Activated T-helper 1 cell treated with anti-CD3 and anti-CD28 coated beads, Interleukin-12 subunit alpha, Interleukin-12 subunit beta, Interleukin-2, Interleukin-4 antibody, amounts not matched to agents 30 ng/mL and 10 ng/mL and 1 ng/mL, durations not matched to agents 14 hours and 24 hours and 36 hours (primary cell): ENCODE measurements at regions not wholly inside any gene's neighbourhood (a gene's known extent, or its start where the extent isn't known, plus 50 kb on each side); places are given as distances from the start of the nearest gene placed in this dataset.

Experiments used
- DNase-seq: peaks from one replicate; pipeline ENCODE4 v3.0.0; 2021; ENCODE audit warnings: low spot score
- H3K27ac Mint-ChIP-seq: one replicate; pipeline ENCODE4 v1.8.0; 2021; ENCODE audit warnings: mild to moderate bottlenecking, mixed read lengths
- H3K27me3 Mint-ChIP-seq: one replicate; pipeline ENCODE4 v1.8.0; 2022; ENCODE audit warnings: mild to moderate bottlenecking, moderate library complexity, mixed read lengths; ENCODE audit not compliant: insufficient read depth
- H3K36me3 Mint-ChIP-seq: one replicate; pipeline ENCODE4 v1.8.0; 2021; ENCODE audit warnings: low read depth, mixed read lengths
- H3K4me1 Mint-ChIP-seq: one replicate; pipeline ENCODE4 v1.8.0; 2021; ENCODE audit warnings: low read depth, mixed read lengths
- H3K4me3 Mint-ChIP-seq: one replicate; pipeline ENCODE4 v1.8.0; 2021; ENCODE audit warnings: mild to moderate bottlenecking, moderate library complexity, mixed read lengths
- H3K9me3 Mint-ChIP-seq: one replicate; pipeline ENCODE4 v1.8.0; 2021; ENCODE audit warnings: mixed read lengths
- intact Hi-C: fragments of 100-400 bp; cut with micrococcal nuclease; formaldehyde crosslinking; loops from one replicate; pipeline ENCODE4 v1.15.1; 2024

- no peak for DNase-seq
- H3K4me3 Mint-ChIP-seq: no peak overlapping the region
- no peaks in the 10 kb centered on the region for H3K27me3 Mint-ChIP-seq
- no peaks in the 10 kb centered on the region for H3K4me1 Mint-ChIP-seq
- intact Hi-C loops: no loop called here
- H3K36me3 Mint-ChIP-seq: no peaks in the 10 kb centered on the region
- H3K9me3 Mint-ChIP-seq: no peaks in the 10 kb centered on the region
- no peak overlapping the region for H3K27ac Mint-ChIP-seq
Observed at GRCh38 chr4:153065276-153065675, 129.2 kb downstream of the FHDC1 start.

GRCh38 chr4:153067376-153067775 lies 131.3 kb downstream of the FHDC1 start:
- no peaks in the 10 kb centered on the region for H3K9me3 Mint-ChIP-seq
- no peaks in the 10 kb centered on the region for H3K4me1 Mint-ChIP-seq
- H3K4me3 Mint-ChIP-seq: no peak overlapping the region
- H3K27ac Mint-ChIP-seq: no peak overlapping the region
- DNase-seq: no peak
- intact Hi-C loops: no loop called here
- no peaks in the 10 kb centered on the region for H3K36me3 Mint-ChIP-seq
- H3K27me3 Mint-ChIP-seq: peaks cover 9% of the 10 kb centered on the region

DNA sequence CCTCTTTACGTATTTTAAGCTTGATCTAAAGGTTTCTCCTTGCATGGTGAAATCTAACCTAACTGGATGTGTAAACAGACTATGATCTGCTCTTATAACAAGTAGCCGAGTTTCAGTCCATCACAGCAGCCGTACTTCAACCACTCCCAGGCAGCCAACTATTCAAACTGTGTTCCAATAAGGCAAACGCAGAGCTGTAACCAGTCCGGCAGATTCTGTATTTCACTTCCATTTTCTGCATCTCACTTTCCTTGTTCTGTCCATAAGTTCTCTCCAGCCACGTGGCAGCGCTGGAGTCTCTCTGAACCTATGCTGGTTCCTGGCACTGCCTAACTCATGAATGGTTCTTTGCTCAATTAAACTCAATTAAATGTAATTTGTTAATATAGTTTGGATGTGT lies 132.6 kb downstream of the FHDC1 start:
- DNase-seq: no peak
- H3K36me3 Mint-ChIP-seq: no peaks in the 10 kb centered on the region
- H3K4me1 Mint-ChIP-seq: no peaks in the 10 kb centered on the region
- intact Hi-C loops: no loop called here
- H3K9me3 Mint-ChIP-seq: no peaks in the 10 kb centered on the region
- H3K4me3 Mint-ChIP-seq: no peak overlapping the region
- peaks cover 13% of the 10 kb centered on the region for H3K27me3 Mint-ChIP-seq
- H3K27ac Mint-ChIP-seq: no peak overlapping the region

DNA sequence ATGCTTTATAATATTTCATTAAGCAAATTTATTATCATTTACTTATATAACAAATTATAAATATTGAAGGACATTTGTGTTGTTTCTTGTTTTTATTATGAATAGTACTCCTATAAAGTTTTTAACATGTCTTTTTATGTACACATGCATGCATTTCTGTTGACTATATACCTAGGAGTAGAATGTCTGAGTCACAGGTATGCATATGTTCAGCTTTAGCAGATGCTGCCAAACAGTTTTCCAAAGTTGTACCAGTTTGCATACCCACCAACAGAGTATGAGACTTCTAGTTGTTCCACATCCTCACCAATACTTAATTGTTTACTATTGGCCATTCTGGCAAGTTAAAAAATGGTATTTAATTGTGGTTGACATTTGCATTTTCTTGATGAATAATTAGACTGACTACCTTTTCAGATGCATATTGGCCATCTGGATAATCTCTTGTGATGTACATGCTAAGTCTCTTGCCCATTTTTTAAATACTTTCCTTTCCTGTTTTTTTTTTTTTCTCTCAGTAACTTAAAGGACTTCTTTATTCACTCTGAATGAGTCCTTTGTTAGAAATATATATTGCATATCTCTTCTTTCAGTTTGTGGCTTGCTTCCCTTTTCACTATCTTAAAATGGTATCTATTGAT lies 132.2 kb upstream of the TRIM2 start:
- Mint-ChIP-seq H3K4me1 (no peaks in the 10 kb centered on the region), H3K27me3 (peaks cover 19% of the 10 kb centered on the region), H3K9me3 (no peaks in the 10 kb centered on the region), H3K27ac (no peak overlapping the region), H3K4me3 (no peak overlapping the region), H3K36me3 (no peaks in the 10 kb centered on the region)
- intact Hi-C loops: no loop called here
- DNase-seq: no peak

- DNase-seq: no peak
- Mint-ChIP-seq H3K4me3 (no peak overlapping the region), H3K27me3 (peaks cover 19% of the 10 kb centered on the region), H3K4me1 (no peaks in the 10 kb centered on the region), H3K9me3 (no peaks in the 10 kb centered on the region), H3K36me3 (no peaks in the 10 kb centered on the region), H3K27ac (no peak overlapping the region)
- intact Hi-C loops: no loop called here
Observed at GRCh38 chr4:153072661-153073060, 131.6 kb upstream of the TRIM2 start.

GRCh38 chr4:153074486-153074885 lies 129.8 kb upstream of the TRIM2 start:
- H3K4me1 Mint-ChIP-seq: no peaks in the 10 kb centered on the region
- no peak overlapping the region for H3K27ac Mint-ChIP-seq
- H3K27me3 Mint-ChIP-seq: peaks cover 23% of the 10 kb centered on the region
- no peak for DNase-seq
- H3K9me3 Mint-ChIP-seq: no peaks in the 10 kb centered on the region
- intact Hi-C loops: no loop called here
- H3K4me3 Mint-ChIP-seq: no peak overlapping the region
- no peaks in the 10 kb centered on the region for H3K36me3 Mint-ChIP-seq

- Mint-ChIP-seq H3K4me1 (no peaks in the 10 kb centered on the region), H3K4me3 (no peak overlapping the region), H3K27ac (no peak overlapping the region), H3K27me3 (peaks cover 27% of the 10 kb centered on the region), H3K36me3 (no peaks in the 10 kb centered on the region), H3K9me3 (no peaks in the 10 kb centered on the region)
- intact Hi-C loops: no loop called here
- DNase-seq: no peak
Observed at GRCh38 chr4:153074936-153075630, 129.2 kb upstream of the TRIM2 start.

- Mint-ChIP-seq H3K9me3 (no peaks in the 10 kb centered on the region), H3K4me3 (no peak overlapping the region), H3K27ac (no peak overlapping the region), H3K27me3 (peaks cover 27% of the 10 kb centered on the region), H3K4me1 (no peaks in the 10 kb centered on the region), H3K36me3 (no peaks in the 10 kb centered on the region)
- intact Hi-C loops: no loop called here
- DNase-seq: no peak
Observed at GRCh38 chr4:153075836-153076518, 128.3 kb upstream of the TRIM2 start.

- intact Hi-C loops: no loop called here
- H3K9me3 Mint-ChIP-seq: no peaks in the 10 kb centered on the region
- no peaks in the 10 kb centered on the region for H3K36me3 Mint-ChIP-seq
- DNase-seq: no peak
- peaks cover 25% of the 10 kb centered on the region for H3K27me3 Mint-ChIP-seq
- no peak overlapping the region for H3K27ac Mint-ChIP-seq
- H3K4me1 Mint-ChIP-seq: no peaks in the 10 kb centered on the region
- H3K4me3 Mint-ChIP-seq: no peak overlapping the region
Observed at GRCh38 chr4:153076861-153077260, 127.4 kb upstream of the TRIM2 start.

DNA sequence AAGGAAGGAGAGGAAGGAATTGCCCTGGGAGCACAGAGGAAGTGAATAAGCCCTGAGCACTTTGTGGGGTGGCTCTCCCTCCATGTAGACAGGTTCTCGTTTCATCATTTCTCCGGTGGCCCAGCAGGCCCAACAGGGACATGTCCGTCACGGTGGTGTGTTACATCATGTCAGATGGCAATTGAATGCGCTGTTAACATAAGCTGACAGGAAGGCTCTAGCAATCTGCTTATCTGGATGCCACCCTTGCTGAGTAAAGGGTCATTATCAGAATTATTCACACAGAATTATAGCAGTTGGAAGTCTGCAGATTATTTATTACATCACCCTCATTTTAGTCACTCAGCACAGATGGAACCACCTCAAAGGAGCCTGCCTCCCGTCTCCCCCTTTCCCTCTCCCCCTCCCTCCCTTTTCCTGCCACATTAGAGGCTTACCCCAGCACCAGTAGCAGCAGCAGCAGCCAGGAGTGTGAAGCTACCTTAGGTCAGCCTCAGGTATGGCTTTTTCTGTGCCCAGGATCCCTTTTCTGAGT lies 124.3 kb upstream of the TRIM2 start:
- intact Hi-C loops: no loop called here
- H3K36me3 Mint-ChIP-seq: no peaks in the 10 kb centered on the region
- no peak overlapping the region for H3K4me3 Mint-ChIP-seq
- H3K27ac Mint-ChIP-seq: no peak overlapping the region
- H3K9me3 Mint-ChIP-seq: no peaks in the 10 kb centered on the region
- DNase-seq: no peak
- H3K4me1 Mint-ChIP-seq: peaks cover 11% of the 10 kb centered on the region
- peaks cover 27% of the 10 kb centered on the region for H3K27me3 Mint-ChIP-seq

GRCh38 chr4:153081006-153081580 lies 123.2 kb upstream of the TRIM2 start:
- intact Hi-C loops: no loop called here
- H3K27ac Mint-ChIP-seq: no peak overlapping the region
- no peaks in the 10 kb centered on the region for H3K36me3 Mint-ChIP-seq
- peaks cover 33% of the 10 kb centered on the region for H3K27me3 Mint-ChIP-seq
- no peak for DNase-seq
- H3K4me1 Mint-ChIP-seq: peaks cover 19% of the 10 kb centered on the region
- H3K4me3 Mint-ChIP-seq: no peak overlapping the region
- no peaks in the 10 kb centered on the region for H3K9me3 Mint-ChIP-seq

GRCh38 chr4:153081693-153082092 lies 122.5 kb upstream of the TRIM2 start:
- H3K9me3 Mint-ChIP-seq: no peaks in the 10 kb centered on the region
- intact Hi-C loops: no loop called here
- H3K27ac Mint-ChIP-seq: no peak overlapping the region
- DNase-seq: no peak
- H3K27me3 Mint-ChIP-seq: peaks cover 28% of the 10 kb centered on the region
- peaks cover 19% of the 10 kb centered on the region for H3K4me1 Mint-ChIP-seq
- H3K4me3 Mint-ChIP-seq: no peak overlapping the region
- H3K36me3 Mint-ChIP-seq: no peaks in the 10 kb centered on the region
